BLaER1 (cell line): ENCODE measurements at regions not wholly inside any gene's neighbourhood (a gene's known extent, or its start where the extent isn't known, plus 50 kb on each side); places are given as distances from the start of the nearest gene placed in this dataset.
"Not testable (repeated sequence)": the region's sequence is repeated elsewhere in the genome, so short reads cannot be mapped to it uniquely, and the experiment has no call there.

Experiments used
- H3K27ac ChIP-seq: shearing (Covaris generic); formaldehyde crosslinking; 2 replicates; pipeline ENCODE4 v1.8.1; 2022
- H3K27me3 ChIP-seq: shearing (Covaris generic); formaldehyde crosslinking; 2 replicates; pipeline ENCODE4 v1.8.1; 2022
- H3K36me3 ChIP-seq: shearing (Covaris generic); formaldehyde crosslinking; 2 replicates; pipeline ENCODE4 v1.8.1; 2022
- H3K4me1 ChIP-seq: shearing (Covaris generic); formaldehyde crosslinking; 2 replicates; pipeline ENCODE4 v1.8.1; 2022
- H3K4me2 ChIP-seq: shearing (Covaris generic); formaldehyde crosslinking; 2 replicates; pipeline ENCODE4 v1.8.1; 2022
- H3K4me3 ChIP-seq: shearing (Covaris generic); formaldehyde crosslinking; 2 replicates; pipeline ENCODE4 v1.8.1; 2022
- H3K9ac ChIP-seq: shearing (Covaris generic); formaldehyde crosslinking; 2 replicates; pipeline ENCODE4 v1.8.1; 2022
- H3K9me3 ChIP-seq: shearing (Covaris generic); formaldehyde crosslinking; 2 replicates; pipeline ENCODE4 v1.8.1; 2022
- H4K20me1 ChIP-seq: shearing (Covaris generic); formaldehyde crosslinking; 2 replicates; pipeline ENCODE4 v1.8.1; 2022
- Cebpa-rat ChIP-seq: shearing (Covaris generic); IDR thresholded peaks from 2 replicates; pipeline ENCODE4 v1.8.1; 2022

DNA sequence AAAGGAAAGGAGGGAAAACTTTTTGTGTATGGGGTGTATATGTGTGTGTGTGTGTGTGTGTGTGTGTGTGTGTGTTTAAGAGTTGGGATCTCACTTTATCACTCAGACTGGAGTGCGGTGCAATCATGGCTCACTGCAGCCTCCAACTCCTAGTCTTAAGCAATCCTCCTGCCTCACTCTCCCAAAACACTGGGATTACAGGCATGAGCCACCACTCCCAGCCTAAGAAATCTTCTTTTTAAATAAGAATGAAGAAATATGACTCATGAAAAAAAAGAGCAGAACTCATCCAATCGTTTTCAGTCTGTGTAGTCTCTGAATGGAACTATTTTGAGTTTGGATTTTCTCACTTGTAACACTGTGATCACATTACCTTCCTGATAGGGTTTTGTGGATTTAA lies 601.5 kb downstream of the ACTL7B start:
- H3K9me3 ChIP-seq: no peaks in the 10 kb centered on the region
- H3K36me3 ChIP-seq: no peaks in the 10 kb centered on the region
- H3K27ac ChIP-seq: no peak overlapping the region
- H3K4me3 ChIP-seq: no peak overlapping the region
- TF ChIP-seq Cebpa-rat: no peak
- H3K4me1 ChIP-seq: no peaks in the 10 kb centered on the region
- H3K4me2 ChIP-seq: no peak overlapping the region
- no peak overlapping the region for H3K9ac ChIP-seq
- no peaks in the 10 kb centered on the region for H3K27me3 ChIP-seq
- H4K20me1 ChIP-seq: no peaks in the 10 kb centered on the region

DNA sequence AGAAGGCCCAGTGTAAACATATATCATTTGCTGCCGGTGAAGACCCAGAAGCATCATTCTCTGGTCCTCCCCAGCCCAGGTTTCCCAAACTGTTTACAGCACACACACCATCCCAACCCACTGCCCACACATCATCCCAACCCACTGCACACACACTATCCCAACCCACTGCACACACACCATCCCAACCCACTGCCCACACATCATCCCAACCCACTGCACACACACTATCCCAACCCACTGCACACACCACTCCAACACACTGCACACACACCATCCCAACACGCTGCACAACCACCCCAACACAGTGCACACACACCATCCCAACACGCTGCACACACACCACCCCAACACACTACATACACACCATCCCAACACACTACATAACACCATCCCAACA lies 608.4 kb downstream of the ACTL7B start:
- H3K4me3 ChIP-seq, H3K9ac ChIP-seq, H3K9me3 ChIP-seq, H3K27me3 ChIP-seq, H3K4me2 ChIP-seq, H3K27ac ChIP-seq, H4K20me1 ChIP-seq, H3K36me3 ChIP-seq, H3K4me1 ChIP-seq: not testable (repeated sequence)

DNA sequence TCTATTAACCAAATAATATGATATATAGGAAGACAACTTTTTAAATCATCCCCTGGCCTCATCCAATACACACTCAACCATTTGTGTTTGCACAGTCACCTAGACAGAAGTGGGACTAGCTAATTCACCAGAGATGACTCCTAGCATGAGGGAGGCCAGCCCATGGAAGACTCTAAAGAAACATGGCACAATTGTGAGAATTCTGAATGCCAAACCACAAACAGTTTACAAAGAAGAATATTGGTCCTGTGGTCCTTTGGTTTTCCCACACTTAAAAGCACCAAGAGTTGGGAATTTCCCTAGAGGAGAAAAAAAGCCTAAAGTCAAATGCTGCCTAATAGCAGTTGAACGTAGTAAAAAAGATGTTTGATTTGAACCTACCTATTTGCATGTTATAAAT lies 609.9 kb downstream of the ACTL7B start:
- Histone ChIP-seq H3K4me3 (no peak overlapping the region), H3K9me3 (no peaks in the 10 kb centered on the region), H3K4me2 (no peak overlapping the region), H3K4me1 (no peaks in the 10 kb centered on the region), H3K27me3 (no peaks in the 10 kb centered on the region), H3K9ac (no peak overlapping the region), H3K36me3 (no peaks in the 10 kb centered on the region), H3K27ac (no peak overlapping the region), H4K20me1 (no peaks in the 10 kb centered on the region)
- TF ChIP-seq Cebpa-rat: no peak

DNA sequence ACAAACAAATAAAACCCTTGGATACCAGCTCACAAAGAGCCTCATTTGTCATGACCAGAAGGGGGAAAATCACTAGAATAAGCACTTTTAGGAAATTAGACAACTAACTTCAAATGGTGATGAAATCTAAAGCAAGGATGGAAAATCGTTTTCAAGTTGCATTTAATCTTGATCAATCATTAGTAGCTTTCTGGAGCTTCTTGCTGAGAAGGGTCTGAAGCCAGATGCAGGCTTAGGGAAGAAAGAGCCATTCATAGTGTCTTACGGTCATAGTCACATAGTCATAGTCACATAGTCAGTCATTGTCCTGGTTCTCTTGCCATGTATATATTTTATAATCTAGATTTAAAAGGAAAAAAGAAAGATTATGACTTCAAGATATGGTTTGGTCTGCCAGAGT lies 610.5 kb downstream of the ACTL7B start:
- TF ChIP-seq Cebpa-rat: no peak
- no peak overlapping the region for H3K4me2 ChIP-seq
- H3K36me3 ChIP-seq: no peaks in the 10 kb centered on the region
- H3K27ac ChIP-seq: no peak overlapping the region
- no peaks in the 10 kb centered on the region for H4K20me1 ChIP-seq
- H3K4me1 ChIP-seq: no peaks in the 10 kb centered on the region
- no peaks in the 10 kb centered on the region for H3K9me3 ChIP-seq
- H3K9ac ChIP-seq: no peak overlapping the region
- no peaks in the 10 kb centered on the region for H3K27me3 ChIP-seq
- no peak overlapping the region for H3K4me3 ChIP-seq

DNA sequence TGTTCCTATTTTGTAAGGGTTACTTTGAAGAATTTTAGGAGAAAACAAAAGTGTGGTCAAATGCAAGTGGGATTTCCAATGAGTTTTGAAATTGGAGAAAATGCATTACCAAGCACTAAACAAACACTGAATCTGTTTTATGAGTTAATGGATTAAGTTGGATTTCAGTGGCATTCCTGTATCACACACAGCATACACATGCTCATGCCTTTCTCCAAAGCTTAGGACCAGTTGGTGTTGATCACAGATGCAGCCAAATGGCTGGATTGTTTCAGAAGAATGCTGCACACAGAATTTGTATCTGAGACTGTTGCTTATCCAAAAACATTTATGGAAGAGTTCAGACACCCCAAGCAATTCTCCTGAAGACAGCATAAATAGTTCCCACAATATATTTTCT lies 611.1 kb downstream of the ACTL7B start:
- Histone ChIP-seq H3K9ac (no peak overlapping the region), H3K4me2 (no peak overlapping the region), H3K36me3 (no peaks in the 10 kb centered on the region), H4K20me1 (no peaks in the 10 kb centered on the region), H3K27ac (no peak overlapping the region), H3K4me1 (no peaks in the 10 kb centered on the region), H3K27me3 (no peaks in the 10 kb centered on the region), H3K9me3 (no peaks in the 10 kb centered on the region), H3K4me3 (no peak overlapping the region)
- TF ChIP-seq Cebpa-rat: no peak

DNA sequence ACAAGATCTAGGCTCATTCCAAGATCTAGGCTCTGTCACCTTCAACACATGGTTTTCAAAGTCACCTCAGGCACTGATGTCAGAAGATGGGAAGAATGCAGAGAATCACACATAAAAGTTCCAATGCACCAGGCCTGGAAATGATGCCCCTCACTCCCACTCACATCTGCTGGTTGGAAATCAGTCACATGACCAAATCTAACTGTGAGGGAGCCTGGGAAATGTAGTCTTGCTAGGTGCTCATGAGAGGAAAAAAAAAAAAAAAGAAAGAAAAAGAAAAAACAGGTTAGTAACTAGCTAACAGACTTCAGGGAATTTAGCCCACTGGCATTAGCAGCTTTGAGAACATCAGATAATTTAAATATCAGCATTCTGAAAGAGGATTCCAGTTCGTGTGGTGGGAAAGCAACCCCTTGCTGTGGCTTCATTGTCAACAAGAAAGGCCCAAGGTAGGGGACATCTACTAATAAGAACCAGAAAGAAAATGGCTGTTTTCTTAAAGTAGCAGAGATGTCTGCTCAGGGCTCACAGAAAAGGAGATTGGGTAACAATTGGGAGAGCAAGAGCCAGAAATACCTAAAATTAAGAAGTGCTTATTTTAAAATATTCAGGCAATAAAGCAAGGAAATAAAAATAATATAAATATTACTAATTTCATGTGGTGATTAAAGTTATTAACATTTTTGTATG lies 614.3 kb downstream of the ACTL7B start:
- H4K20me1 ChIP-seq: no peaks in the 10 kb centered on the region
- H3K27me3 ChIP-seq: no peaks in the 10 kb centered on the region
- no peaks in the 10 kb centered on the region for H3K9me3 ChIP-seq
- H3K4me2 ChIP-seq: no peak overlapping the region
- TF ChIP-seq Cebpa-rat: no peak
- H3K9ac ChIP-seq: no peak overlapping the region
- no peak overlapping the region for H3K4me3 ChIP-seq
- H3K4me1 ChIP-seq: no peaks in the 10 kb centered on the region
- H3K27ac ChIP-seq: no peak overlapping the region
- no peaks in the 10 kb centered on the region for H3K36me3 ChIP-seq

DNA sequence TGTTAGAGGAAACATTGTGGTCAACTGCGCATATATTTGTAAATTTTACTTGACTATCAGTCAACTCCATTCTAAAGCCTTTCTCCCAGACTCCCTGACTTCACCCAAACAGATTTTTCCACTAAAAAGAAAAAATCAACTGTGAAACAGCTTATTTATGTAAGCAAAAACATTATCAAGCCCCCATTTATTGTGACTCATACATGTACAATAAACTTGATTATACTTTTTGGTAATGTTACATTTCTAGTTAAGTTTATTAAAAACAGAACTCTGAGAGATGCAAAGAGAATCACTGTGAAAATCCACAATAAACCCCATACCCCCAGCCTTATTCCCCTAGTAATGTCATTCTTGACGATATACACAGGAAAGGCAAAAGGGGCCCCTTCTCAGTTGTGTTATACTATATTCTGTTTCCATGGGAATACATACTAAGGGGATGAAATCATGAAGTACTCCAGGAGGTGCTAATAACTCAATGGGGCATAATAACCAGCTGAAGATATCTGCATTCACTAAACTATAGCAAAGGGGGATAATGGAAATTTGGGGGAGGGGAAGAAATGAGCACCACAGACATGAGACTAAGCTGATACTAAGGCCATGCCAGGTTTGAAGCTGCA lies 616.0 kb downstream of the ACTL7B start:
- TF ChIP-seq Cebpa-rat: no peak
- H3K36me3 ChIP-seq: no peaks in the 10 kb centered on the region
- H3K27ac ChIP-seq: no peak overlapping the region
- no peaks in the 10 kb centered on the region for H3K4me1 ChIP-seq
- H3K4me3 ChIP-seq: no peak overlapping the region
- no peaks in the 10 kb centered on the region for H4K20me1 ChIP-seq
- H3K27me3 ChIP-seq: no peaks in the 10 kb centered on the region
- H3K4me2 ChIP-seq: no peak overlapping the region
- no peaks in the 10 kb centered on the region for H3K9me3 ChIP-seq
- no peak overlapping the region for H3K9ac ChIP-seq

DNA sequence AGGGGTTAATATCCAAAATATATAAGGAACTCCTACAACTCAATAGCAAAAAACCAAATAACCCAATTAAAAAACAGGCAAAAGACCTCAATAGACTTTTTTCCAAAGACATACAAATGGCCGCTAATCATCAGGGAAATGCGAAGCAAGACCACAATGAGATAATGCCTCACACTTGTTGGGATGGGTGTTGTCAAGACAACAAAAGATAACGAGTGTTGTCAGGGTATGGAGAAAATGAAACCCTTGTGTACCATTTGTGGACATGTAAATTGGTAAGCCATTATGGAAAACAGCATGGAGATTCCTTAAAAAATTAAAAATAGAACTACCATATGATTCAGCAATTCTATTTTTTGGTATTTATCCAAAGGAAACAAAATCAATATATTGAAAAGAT lies 620.2 kb downstream of the ACTL7B start:
- H3K9ac ChIP-seq: no peak overlapping the region

DNA sequence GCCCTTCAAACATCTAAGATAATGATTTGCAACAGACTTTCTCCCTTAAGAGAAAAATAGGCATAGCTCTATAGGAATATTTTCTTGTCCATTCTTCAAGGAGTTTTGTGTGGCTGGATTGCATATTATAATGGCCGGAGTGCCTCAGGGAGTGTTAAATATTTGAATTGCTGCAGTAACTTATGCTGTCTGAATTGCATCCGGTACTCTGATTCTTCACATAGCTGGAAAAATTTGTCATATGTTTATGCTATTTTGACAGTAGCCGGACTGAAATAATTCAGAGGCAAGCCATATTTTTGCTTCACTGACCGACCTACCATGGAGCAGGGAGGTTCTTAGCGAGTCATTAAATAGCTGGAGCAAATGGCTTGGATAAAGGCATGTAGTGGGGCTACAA lies 621.0 kb downstream of the ACTL7B start:
- no peaks in the 10 kb centered on the region for H3K36me3 ChIP-seq
- TF ChIP-seq Cebpa-rat: no peak
- no peaks in the 10 kb centered on the region for H3K4me1 ChIP-seq
- no peak overlapping the region for H3K4me3 ChIP-seq
- no peaks in the 10 kb centered on the region for H3K9me3 ChIP-seq
- no peaks in the 10 kb centered on the region for H3K27me3 ChIP-seq
- no peak overlapping the region for H3K4me2 ChIP-seq
- H4K20me1 ChIP-seq: no peaks in the 10 kb centered on the region
- H3K27ac ChIP-seq: no peak overlapping the region
- no peak overlapping the region for H3K9ac ChIP-seq

More for the DNA sequence above, 620.2 kb downstream of the ACTL7B start:
- Histone ChIP-seq H3K9me3 (no peaks in the 10 kb centered on the region), H4K20me1 (no peaks in the 10 kb centered on the region), H3K27me3 (no peaks in the 10 kb centered on the region), H3K27ac (no peak overlapping the region), H3K4me1 (no peaks in the 10 kb centered on the region), H3K4me3 (no peak overlapping the region), H3K4me2 (no peak overlapping the region), H3K36me3 (no peaks in the 10 kb centered on the region)
- no peak for TF ChIP-seq Cebpa-rat

DNA sequence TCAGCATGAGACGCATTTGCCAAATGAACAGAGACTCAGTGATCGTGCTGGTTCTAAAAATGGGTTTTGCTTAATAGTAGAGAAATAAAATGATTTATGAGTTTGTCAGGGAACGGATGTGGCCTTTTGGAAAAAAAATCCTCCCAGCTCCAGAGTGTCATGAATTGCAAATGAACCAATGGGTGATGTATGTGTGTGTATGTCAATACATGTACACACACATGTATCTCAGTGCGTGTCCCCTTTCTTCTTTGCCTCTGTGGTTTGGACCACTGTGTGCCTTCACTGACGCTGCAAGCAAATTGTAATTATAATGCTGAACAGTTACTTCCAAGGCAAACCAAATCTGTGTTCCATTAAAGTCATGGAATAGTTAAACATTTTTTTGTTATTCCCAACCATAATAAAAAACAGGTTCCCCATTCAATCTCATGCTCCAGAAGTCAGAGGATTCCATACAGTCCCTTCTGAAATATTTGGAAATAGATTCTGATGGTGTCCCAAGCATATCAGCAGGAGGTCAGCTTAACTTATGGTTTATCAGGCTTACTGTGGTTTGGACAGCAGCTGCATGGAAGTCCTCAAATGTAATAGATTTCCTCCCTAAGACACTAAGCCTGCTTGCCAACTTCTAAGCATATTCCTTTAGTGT lies 630.5 kb downstream of the ACTL7B start:
- Histone ChIP-seq H3K9ac (no peak overlapping the region), H3K36me3 (no peaks in the 10 kb centered on the region), H3K4me3 (no peak overlapping the region), H3K9me3 (no peaks in the 10 kb centered on the region), H3K4me2 (no peak overlapping the region), H3K4me1 (no peaks in the 10 kb centered on the region), H3K27me3 (no peaks in the 10 kb centered on the region), H3K27ac (no peak overlapping the region), H4K20me1 (no peaks in the 10 kb centered on the region)
- TF ChIP-seq Cebpa-rat: no peak
